HG03439 (cell line): ENCODE measurements at regions not wholly inside any gene's neighbourhood (a gene's known extent, or its start where the extent isn't known, plus 50 kb on each side); places are given as distances from the start of the nearest gene placed in this dataset.

Experiments
- ATAC-seq: cut with Tn5 transposase; IDR thresholded peaks from one replicate; pipeline ENCODE4 v1.9.1; 2021; ENCODE audit warnings: mild to moderate bottlenecking, moderate library complexity; ENCODE audit not compliant: unreplicated experiment

DNA sequence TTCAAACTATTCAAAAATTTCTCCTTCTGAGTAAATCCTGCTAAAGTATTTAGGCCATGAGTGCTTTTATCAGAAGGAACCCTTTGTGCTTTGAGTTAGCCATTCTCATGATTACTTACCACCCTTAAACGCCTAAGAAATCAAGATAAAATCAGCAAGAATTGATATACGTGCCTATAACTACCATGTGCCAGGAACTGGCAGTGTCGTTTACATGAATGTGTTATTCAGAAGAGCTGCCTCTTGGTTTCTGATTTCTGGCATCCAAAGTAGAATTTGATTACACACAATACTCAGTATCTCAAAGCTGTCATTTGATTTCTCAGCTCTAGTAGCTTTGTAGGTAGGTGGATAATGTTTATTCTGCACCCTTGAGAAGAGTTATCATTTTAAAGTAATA is 351.3 kb upstream of the CCDC54 start:
- no peak for ATAC-seq

DNA sequence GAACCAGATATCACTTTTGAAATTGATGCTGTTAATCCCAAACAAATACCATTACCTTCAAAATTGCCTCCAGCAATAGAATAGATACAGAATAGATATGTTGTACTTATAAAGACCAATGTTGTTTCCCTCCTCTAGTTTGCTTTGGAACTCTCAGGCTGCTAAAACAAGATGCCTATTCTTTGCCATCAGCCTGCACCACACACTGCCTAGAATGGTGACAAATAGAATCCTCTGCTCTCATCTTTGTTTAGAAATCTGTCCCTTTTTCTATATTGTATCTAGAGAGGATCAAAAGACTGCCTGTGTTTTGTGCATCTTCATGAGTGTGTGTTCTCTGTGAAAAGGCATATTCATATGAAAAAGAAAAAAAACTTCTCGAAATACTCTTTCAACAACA is 349.2 kb upstream of the CCDC54 start:
- no peak for ATAC-seq

DNA sequence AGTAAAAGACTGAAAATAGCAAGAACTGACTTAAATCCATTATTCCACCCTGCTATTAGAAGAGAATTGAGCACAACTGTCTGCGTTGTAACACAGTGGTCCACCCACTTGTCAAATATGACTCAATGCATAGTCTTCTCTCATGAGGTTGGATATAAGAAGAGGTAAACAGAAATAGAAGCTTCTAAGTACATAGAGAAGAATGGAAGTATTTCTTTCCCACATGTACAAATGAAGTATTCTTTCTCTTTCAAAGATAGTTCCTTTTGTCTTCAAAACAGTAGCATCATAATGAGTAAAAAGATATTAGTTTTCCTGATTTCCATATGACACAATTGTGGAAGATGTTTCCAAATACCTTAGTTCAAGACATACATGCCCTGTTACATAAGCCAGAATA is 348.6 kb upstream of the CCDC54 start:
- no peak for ATAC-seq

DNA sequence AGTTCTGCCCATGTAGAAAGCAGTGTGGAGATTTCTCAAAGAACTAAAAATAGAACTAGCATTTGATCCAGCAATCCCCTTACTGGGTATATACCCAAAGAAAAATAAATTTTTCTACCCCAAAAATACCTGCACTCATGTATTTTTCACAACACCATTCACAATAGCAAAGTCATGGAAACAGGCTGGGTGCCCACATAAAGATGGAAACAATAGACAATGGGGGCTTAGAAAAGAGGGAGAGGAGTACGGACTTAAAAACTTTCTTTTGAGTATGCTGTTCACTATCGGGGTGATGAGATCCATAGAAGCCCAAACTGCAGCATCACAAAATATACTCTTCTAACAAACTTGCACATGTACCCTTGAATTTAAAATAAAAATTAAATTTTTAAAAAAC is 345.1 kb upstream of the CCDC54 start:
- no peak for ATAC-seq

DNA sequence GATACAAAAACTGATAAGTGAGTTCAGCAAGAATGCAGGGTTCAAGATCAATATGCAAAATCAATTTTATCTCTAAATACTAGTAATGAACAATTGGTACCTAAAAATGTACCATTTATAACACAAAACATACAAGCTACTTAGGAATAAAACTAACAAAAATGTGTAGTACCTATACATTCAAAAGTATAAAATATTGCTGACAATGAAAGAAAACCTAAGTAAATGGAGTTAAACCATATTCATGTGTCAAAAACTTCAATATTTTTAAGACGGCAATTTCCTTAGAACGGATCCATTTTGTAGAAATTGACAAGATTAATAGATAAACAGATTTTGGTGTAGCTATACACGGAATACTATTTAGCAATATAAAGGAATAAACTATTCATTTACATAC is 343.1 kb upstream of the CCDC54 start:
- no peak for ATAC-seq

DNA sequence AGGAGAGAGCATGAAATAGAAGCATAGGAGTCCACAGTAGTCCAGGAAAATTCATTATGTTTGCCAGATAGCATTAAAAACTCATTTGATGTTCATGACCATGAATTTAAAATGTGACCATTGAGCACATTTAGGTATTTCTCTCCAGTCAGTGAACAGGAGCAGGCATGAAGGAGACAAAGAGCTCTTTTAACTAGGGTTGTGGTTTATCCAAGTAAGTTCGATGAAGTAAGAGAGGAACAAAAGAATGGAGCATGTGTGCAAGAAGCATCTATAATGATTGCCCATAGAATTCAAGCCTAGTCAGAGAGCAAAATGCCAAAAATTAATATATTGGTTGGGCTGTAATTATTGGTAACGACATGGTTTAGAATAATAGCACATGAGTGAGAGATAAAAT is 342.1 kb upstream of the CCDC54 start:
- ATAC-seq = no peak

DNA sequence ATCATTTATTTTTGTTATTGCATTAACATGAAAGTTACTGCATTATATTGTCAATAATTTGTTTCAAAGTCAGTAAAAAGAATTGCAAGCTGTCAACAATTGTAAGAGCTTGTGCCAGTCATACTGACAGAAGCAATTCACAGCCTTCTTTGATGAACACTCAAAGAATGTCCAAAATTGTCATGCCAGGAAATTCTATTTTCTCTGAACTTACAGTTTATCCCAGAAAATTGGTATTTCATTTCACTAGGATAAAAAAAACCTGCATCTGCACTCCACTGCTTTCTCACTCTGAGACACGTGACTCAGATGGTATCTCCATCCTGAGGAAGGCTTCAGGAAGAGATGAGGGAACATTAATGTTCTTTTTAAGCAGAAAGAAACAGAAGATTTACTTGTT is 332.6 kb upstream of the CCDC54 start:
- ATAC-seq = no peak

DNA sequence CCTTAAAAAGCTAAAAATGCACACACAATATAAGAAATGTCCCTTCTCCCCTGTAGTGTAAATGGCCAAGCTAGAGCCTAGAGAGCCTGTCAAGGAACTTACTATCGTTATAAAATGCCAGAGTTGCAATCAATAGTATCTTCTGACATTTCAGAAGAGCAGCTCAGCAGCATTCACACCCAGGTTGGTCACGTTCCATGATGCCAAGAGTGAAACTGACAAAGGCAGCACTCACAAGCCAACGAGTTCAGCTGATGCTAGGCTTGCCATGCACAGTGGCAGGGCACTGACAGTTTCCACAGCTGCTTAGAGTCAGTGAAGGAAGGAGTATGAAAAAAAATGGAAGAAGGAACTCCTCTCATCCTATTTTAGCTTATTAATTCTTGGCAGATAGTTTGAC is 331.4 kb upstream of the CCDC54 start:
- ATAC-seq = no peak

DNA sequence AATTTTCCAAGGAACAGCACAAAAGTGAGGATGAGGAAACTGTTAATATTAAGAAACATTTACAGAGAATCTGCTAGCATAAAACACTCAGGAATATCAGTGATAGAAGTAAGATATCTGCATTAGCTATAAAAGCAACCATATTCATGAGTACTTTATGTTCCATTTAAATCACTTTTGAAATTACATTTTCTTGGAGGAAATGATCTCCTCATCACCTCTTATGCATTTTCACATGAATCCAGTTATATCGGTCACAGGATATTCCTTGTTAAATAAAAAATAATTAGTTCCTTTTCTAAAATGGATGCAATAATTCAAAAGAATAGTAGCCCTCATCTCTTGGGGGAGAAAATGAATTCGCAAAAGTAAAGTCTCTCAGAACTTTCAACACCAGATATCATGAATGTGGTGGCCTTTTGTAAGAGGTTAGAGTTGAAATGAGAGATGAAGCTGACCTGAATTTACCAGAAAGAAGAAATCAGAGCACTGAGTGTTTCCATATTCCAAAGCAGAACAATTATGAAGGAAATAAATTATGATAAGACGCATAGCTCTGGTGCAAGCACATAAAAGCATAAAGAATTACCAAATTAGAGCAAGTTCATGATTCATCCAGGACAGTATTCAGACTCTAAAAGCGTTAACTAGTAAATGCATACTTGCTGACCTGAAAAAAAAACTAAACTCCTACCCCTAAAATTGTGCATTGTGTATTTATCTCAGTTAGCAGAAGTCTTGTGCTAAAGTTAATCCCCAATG is 321.9 kb upstream of the CCDC54 start:
- ATAC-seq = no peak

DNA sequence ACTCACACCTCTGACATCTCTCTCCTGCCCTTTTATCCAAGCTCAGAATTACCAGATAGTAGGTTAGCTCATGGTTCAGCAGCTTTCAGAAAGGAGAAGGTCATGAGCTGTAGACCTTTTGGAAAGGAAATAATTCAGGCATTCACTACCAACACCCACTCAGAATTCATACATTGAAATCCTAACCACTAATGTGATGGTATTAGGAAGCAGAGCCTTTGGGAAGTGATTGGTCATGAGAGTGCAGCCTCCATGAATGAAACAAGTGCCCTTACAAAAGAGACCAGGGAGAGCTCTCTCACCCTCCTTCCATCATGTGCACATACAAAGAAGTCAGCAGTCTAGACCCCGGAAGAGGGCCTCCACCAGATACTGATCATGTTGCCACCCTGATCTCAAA is 315.8 kb upstream of the CCDC54 start:
- no peak for ATAC-seq

DNA sequence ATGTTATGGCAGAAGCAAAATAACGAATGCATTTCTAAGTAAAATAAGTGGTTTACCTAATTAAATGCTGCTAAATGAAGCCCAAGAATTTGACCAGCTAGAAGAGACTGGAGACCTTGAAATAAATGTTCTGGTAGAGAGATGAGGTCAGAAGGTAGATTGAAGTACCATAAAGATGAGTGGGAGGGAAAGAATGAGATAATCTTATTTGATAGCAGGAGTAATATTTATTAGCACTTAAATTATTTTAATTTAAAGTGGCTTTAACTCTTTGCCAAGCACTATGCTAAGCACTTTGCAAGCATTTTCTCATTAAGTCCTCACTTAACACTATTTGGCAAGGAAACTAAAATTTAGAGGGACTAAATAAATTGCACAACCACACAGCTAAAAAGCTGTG is 314.9 kb upstream of the CCDC54 start:
- ATAC-seq = no peak

DNA sequence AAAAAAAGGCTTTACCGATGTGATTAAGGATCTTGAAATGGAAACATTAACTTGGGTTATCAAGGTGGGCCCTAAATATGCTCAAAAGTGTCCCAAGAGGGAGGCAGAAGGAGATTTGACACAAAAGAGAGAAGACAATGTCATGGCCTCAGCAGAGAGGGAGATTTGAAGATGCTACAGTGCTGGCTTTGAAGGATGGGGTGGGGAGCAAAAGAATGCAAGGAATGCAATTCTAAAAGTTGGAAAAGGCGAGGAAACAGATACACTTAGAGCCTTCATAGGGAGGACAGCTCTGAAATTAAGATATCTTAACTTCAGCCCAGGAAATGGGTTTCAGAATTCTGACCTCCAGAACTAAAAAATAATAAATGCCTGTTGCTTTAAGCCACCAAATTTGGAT is 314.5 kb upstream of the CCDC54 start:
- ATAC-seq = no peak

DNA sequence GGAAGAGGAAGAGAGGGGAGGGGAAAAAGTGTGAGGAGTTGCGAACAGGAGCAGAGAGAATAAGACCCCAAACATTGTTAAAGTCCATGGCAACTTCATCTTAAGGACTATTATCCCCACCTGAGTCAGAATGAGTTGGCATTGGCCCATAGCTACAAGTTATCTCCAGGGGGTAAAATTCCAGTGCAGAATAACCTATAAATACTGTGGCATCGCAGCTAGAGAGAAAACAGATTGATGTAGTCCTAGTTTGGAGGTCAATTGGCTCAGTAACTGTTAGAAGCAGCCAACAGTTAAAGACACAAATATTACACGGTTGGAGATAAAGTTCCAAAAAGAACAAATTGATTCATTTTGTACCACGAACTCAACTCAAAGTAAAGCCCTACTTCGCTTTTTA is 313.9 kb upstream of the CCDC54 start:
- no peak for ATAC-seq

DNA sequence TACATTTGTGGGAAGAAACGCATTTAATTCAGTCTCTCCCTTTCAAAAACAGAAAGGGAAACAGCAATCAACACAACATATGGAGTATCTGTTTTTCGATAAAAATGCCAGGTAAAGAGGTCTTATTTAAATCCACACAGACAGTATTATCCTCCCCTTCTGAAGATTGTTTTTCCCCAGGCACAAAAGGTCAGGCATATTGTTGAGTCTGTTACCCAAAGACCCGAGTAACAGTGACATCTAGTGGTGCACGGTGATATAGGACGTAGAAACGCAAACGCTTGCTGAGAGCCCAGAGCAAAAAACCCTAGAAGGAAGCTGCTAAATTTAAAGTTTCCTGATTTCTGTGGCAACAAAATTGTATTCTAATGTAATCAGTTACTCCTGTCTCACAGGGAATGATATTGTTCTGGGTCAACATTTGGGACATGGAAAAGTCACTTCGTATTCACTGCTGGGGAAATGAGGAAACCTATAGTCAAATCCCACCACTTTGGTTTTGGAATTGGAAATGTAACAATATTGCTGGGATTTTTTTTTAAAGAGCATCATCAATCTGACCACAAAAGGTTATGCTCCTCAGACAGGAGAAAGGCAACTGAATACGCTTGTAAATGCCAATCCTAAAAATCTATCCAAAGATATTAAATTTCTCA is 312.7 kb upstream of the CCDC54 start:
- peak; percentile 91 for ATAC-seq

DNA sequence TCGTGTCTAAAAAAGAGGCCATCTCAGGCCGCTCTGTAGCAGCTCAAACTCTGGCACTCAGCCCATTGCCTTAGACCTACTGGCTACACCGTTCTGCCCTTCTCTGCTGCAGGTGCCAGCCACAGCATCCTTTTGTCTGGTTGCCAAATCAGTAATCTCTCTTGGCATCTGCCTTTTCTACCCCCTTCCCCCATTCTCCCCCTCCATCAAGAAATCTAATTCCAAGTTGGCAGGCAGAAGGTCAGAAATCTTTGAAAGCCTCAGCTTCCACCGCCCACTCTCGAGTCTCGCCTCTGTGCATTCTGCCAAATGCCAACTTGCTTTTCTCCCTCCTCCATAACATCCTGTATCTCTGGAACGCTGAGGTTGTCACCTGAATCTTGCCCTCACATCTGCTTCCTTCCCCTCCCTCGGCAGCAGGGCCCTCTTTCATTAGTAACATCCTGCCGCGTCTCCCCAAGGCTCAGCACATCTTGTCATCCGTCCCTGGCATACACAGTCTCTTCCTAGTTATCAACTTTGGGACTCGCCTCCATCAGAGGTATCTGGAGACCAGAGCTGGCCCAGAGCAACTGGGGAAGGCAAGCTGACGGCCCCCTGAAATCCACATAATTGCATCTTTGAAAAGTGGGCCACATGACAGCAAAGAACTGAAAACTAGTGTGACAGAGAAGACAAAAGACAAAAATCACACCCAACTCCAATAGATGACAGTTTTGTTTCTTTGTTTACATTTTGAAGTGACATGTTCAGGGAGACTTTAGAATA is 312.0 kb upstream of the CCDC54 start:
- no peak for ATAC-seq

DNA sequence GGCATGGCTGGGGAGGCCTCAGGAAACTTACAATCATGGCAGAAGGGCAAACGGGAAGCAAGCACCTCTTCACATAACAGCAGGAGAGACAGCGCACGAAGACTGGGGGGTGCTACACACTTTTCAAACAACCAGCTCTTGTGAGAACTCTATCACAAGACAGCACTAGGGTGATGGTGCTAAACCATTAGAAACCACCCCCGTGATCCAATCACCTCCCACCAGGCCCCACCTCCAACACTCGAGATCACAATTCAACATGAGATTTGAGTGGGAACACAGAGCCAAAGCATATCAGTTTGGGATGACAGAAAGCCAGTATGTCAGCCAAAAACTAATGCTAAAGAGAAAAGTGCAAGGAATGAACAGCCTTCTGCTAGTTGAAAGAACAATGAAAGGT is 309.8 kb upstream of the CCDC54 start:
- no peak for ATAC-seq

DNA sequence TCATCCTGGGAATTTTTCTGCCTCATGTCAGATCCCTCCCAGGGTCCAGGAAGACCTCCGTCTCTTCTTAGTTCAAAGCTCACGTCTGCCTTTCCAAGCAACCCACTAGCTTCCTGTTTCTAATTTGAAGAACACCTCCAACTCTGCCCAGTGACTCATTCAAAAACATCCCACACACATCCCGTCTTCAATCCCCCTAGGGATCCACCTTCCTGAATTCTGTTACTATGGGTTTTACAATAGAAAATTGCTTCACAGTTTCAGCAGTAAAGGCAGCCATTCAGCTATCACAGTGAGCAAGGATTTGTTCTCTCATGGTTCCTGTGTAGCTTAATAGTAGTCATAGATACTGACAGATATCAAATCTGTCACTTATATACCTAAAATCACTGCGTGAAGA is 308.3 kb upstream of the CCDC54 start:
- ATAC-seq = no peak

DNA sequence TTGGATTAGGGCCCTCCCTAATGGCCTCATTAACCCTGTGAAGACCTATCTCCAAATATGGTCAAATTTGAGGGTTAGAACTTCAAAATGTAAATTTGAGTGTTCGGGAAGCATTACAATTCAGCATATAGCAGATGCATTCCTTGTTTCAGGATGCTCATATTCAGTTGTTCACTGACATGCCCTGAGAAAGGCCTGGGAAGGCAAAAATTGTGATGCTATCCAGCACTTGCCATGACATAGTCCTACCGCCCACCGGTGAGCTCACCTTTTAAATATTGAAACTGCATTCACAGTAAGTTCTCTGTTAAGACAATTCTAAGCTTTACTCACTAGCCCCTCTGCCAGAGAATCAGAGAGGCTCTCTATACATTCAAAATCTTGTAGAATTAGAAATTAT is 300.3 kb upstream of the CCDC54 start:
- no peak for ATAC-seq

DNA sequence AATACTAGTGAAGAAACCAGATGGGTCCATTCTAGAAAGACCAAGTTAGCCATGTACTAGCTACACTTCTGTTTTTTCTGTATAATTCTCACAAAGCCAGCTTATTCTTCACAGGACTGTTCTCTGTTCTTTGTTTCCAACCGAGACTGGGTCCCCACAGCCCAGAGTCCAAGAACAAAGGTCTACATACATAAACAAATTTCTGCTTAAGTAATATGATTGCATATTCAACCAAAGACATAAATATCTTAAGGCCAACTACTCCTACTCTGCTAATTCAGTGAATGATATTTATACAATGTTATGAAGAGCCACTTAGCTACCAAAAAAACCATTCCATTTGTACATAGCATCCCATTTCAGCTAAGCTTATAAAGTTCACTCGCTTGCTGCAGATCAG is 299.8 kb upstream of the CCDC54 start:
- no peak for ATAC-seq

DNA sequence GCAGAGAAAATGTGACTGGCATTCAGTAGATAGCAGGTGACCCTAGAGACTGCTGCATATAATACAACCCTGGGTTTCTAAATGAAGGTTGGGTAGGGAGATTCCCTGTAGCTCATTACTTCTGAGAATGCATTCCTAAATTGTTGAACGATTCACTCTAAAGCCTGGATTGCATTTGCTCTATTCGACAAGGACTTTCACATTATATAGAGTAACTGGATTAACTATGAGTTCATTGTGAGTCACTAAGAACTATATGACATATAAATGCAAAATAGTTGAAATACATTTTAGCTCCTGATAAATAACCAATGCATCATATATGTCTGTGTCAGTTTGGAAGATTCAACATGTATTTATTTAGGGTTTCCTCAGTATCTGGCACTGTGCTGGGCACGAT is 294.7 kb upstream of the CCDC54 start:
- ATAC-seq = no peak

DNA sequence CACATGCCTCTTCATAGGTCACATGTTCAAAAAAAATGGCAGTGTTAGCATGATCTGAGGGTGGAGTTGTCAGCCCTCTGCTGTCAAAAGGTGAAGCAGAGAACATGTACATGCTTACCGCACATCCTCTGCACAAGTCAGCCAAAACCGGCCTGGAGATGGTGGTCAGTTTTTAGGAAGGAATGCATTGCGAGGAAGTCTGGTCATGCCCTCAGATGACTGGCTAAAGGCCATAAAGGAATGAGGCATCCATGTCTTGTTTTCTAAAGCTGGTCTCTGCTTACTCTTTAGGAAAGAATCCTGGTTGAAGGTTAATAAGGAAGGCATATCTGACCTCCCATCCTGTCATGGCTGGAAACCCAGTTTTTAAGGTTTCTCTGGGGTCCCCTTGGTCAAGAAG is 292.0 kb upstream of the CCDC54 start:
- ATAC-seq = no peak

DNA sequence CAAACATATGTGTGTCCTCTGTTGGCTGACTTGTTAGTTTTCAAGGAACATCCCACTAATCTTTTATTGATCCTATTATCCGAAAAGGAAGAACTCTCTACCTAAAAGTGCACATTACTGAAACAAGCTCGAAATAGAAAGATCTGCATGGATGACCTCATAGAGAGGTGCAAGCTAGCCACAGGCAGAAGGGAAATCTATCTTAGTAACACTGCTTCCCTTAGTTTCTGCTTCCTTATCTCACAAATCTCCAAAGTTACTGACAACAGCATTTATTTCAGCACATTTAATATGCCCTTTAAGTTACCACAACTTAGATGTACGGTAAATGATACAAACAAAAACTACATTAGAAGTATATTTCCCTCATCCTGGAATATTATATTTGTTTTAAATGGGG is 285.1 kb upstream of the CCDC54 start:
- no peak for ATAC-seq
